Smooth muscle cell of the brain vasculature (primary cell): ENCODE measurements at regions not wholly inside any gene's neighbourhood (a gene's known extent, or its start where the extent isn't known, plus 50 kb on each side); places are given as distances from the start of the nearest gene placed in this dataset.
"Not testable (repeated sequence)": the region's sequence is repeated elsewhere in the genome, so short reads cannot be mapped to it uniquely, and the experiment has no call there.

ENCODE experiments used
- DNase-seq: peaks from one replicate; pipeline ENCODE4 v3.0.0-alpha.2; 2012; ENCODE audit warnings: low read depth, low spot score

GRCh38 chr10:36872702-36873393 is 252.6 kb upstream of the ANKRD30A start:
- no peak for DNase-seq

GRCh38 chr10:36840788-36841187 is 284.6 kb upstream of the ANKRD30A start:
- no peak for DNase-seq

- no peak for DNase-seq
Observed at GRCh38 chr10:36837416-36837815, 288.0 kb upstream of the ANKRD30A start.

- no peak for DNase-seq
Observed at GRCh38 chr10:36819781-36820180, 305.6 kb upstream of the ANKRD30A start.

- DNase-seq: no peak
Observed at GRCh38 chr10:36817898-36818297, 307.5 kb upstream of the ANKRD30A start.

GRCh38 chr10:36808625-36809362 is 316.6 kb upstream of the ANKRD30A start:
- no peak for DNase-seq

GRCh38 chr10:36803229-36803628 is 322.2 kb upstream of the ANKRD30A start:
- DNase-seq: no peak

GRCh38 chr10:36802490-36803153 is 322.8 kb upstream of the ANKRD30A start:
- peak; percentile 35 for DNase-seq

GRCh38 chr10:36801660-36802059 is 323.7 kb upstream of the ANKRD30A start:
- no peak for DNase-seq

- DNase-seq: no peak
Observed at GRCh38 chr10:36794981-36795380, 330.4 kb upstream of the ANKRD30A start.

- DNase-seq: no peak
Observed at GRCh38 chr10:36789974-36790373, 335.4 kb upstream of the ANKRD30A start.

- no peak for DNase-seq
Observed at GRCh38 chr10:36788152-36788551, 337.2 kb upstream of the ANKRD30A start.

- no peak for DNase-seq
Observed at GRCh38 chr10:36783400-36783799, 342.0 kb upstream of the ANKRD30A start.

- no peak for DNase-seq
Observed at GRCh38 chr10:36781570-36781969, 343.8 kb upstream of the ANKRD30A start.

GRCh38 chr10:36780158-36780557 is 345.2 kb upstream of the ANKRD30A start:
- no peak for DNase-seq

GRCh38 chr10:36779238-36779846 is 346.1 kb upstream of the ANKRD30A start:
- DNase-seq: peak; percentile 47

GRCh38 chr10:36778651-36779050 is 346.7 kb upstream of the ANKRD30A start:
- no peak for DNase-seq

- DNase-seq: no peak
Observed at GRCh38 chr10:36773652-36774051, 351.7 kb upstream of the ANKRD30A start.

GRCh38 chr10:36771725-36772124 is 353.7 kb upstream of the ANKRD30A start:
- DNase-seq: no peak

- DNase-seq: not testable (repeated sequence)
Observed at GRCh38 chr10:36769741-36770140, 355.7 kb upstream of the ANKRD30A start.

- no peak for DNase-seq
Observed at GRCh38 chr10:36766940-36767339, 358.5 kb upstream of the ANKRD30A start.

GRCh38 chr10:36766415-36766810 is 359.0 kb upstream of the ANKRD30A start:
- no peak for DNase-seq
